Thyroid gland (tissue), 4 donors: ENCODE measurements at regions not wholly inside any gene's neighbourhood (a gene's known extent, or its start where the extent isn't known, plus 50 kb on each side); places are given as distances from the start of the nearest gene placed in this dataset.

Source experiments
- CTCF ChIP-seq, 6 experiments: fragments of 200-600 bp in 3 of 6; fragments of 450-650 bp in 3 of 6; sonication (generic) in 3 of 6; IDR thresholded peaks; one replicate each; pipeline ENCODE4 v1.5.1; 2016 to 2019; ENCODE audit warnings: antibody characterized with exemption in 6 of 6, mild to moderate bottlenecking in 2 of 6, inconsistent platforms in 1 of 6, moderate library complexity in 1 of 6
- POLR2A ChIP-seq, 2 donors: fragments of 450-650 bp; IDR thresholded peaks; one replicate each; pipeline ENCODE4 v1.6.1; 2017; ENCODE audit warnings: antibody characterized with exemption in 2 of 2, mild to moderate bottlenecking in 2 of 2, moderate library complexity in 1 of 2

DNA sequence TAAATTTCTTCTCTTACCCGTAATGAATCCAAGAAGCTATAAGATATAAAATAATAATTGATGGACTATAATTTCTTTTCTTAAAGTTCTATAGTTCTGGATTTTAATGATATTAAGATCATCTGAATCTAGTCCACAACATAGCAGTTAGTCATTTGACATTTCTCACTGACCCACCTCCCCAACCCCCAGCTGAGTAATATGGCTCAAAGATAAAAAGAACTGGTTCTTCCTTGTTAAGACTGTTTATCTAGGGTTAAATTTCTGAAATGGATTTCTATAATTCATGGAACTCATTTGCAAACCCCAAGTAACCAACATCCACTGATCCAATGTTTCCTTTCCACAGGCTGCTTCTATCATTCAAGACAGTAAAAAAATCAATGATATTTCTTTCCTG is 133.9 kb upstream of the SOX9 start:
- no peak for TF ChIP-seq POLR2A (IDR thresholded peaks at IDR 0.05)
- no peak for TF ChIP-seq CTCF (IDR thresholded peaks at IDR 0.05)
